Activated CD4-positive, alpha-beta T cell treated with anti-CD3 and anti-CD28 coated beads, Interleukin-10, Interleukin-2, amounts not matched to agents 100 ng/mL and 50 ng/mL, durations not matched to agents 16 hours and 8 hours (primary cell): ENCODE measurements at regions not wholly inside any gene's neighbourhood (a gene's known extent, or its start where the extent isn't known, plus 50 kb on each side); places are given as distances from the start of the nearest gene placed in this dataset.
"Not testable (repeated sequence)": the region's sequence is repeated elsewhere in the genome, so short reads cannot be mapped to it uniquely, and the experiment has no call there.

Source experiments
- DNase-seq: peaks from one replicate; pipeline ENCODE4 v3.0.0-alpha.2; 2020

GRCh38 chr12:46084666-46085631, 94.6 kb upstream of the SCAF11 start:
- no peak for DNase-seq

GRCh38 chr12:46082490-46083200, 92.3 kb upstream of the SCAF11 start:
- DNase-seq = no peak

GRCh38 chr12:46073321-46073720, 82.9 kb upstream of the SCAF11 start:
- no peak for DNase-seq

GRCh38 chr12:46071769-46072624, 81.6 kb upstream of the SCAF11 start:
- peak; percentile 75 for DNase-seq

- no peak for DNase-seq
Observed at GRCh38 chr12:46071335-46071734, 81.0 kb upstream of the SCAF11 start.

- no peak for DNase-seq
Observed at GRCh38 chr12:46067094-46067493, 76.7 kb upstream of the SCAF11 start.

GRCh38 chr12:46065412-46066166, 75.2 kb upstream of the SCAF11 start:
- DNase-seq = no peak

GRCh38 chr12:46064548-46064947, 74.2 kb upstream of the SCAF11 start:
- DNase-seq = no peak

GRCh38 chr12:46058697-46059096, 68.3 kb upstream of the SCAF11 start:
- DNase-seq = not testable (repeated sequence)

GRCh38 chr12:46050805-46051204, 60.4 kb upstream of the SCAF11 start:
- no peak for DNase-seq

- DNase-seq = no peak
Observed at GRCh38 chr12:46049665-46050064, 59.3 kb upstream of the SCAF11 start.

GRCh38 chr12:46046436-46046835, 56.1 kb upstream of the SCAF11 start:
- DNase-seq = no peak

GRCh38 chr12:46043972-46044520, 53.7 kb upstream of the SCAF11 start:
- DNase-seq = no peak
